HL-60 (cell line): ENCODE measurements at regions not wholly inside any gene's neighbourhood (a gene's known extent, or its start where the extent isn't known, plus 50 kb on each side); places are given as distances from the start of the nearest gene placed in this dataset.

Source experiments
- DNase-seq, 2 experiments: peaks; one replicate each; pipeline ENCODE4 v3.0.0-alpha.2; 2010 to 2020; ENCODE audit warnings: low read depth in 1 of 2, low spot score in 1 of 2
- H3K27ac ChIP-seq: fragments of 250-450 bp; sonication (Bioruptor Pico); replicated peaks from 2 replicates; pipeline ENCODE4 v1.5.1; 2020; ENCODE audit warnings: mild to moderate bottlenecking, moderate library complexity
- H3K27me3 ChIP-seq: fragments of 250-450 bp; sonication (Bioruptor Pico); 2 replicates; pipeline ENCODE4 v1.5.1; 2021; ENCODE audit warnings: mild to moderate bottlenecking, moderate library complexity; ENCODE audit not compliant: insufficient read depth, poor library complexity, severe bottlenecking
- H3K4me3 ChIP-seq: replicated peaks from 2 replicates; pipeline ENCODE4 v1.5.1; 2011; ENCODE audit warnings: mild to moderate bottlenecking, control low read depth, low read length; ENCODE audit not compliant: insufficient read depth
- CTCF ChIP-seq: IDR thresholded peaks from one replicate; pipeline ENCODE4 v1.5.1; 2011; ENCODE audit warnings: low read length, control low read depth, inconsistent platforms; ENCODE audit not compliant: insufficient read depth
- GABPA ChIP-seq: IDR thresholded peaks from 2 replicates; pipeline ENCODE4 v1.6.1; 2012; ENCODE audit warnings: low read depth
- POLR2AphosphoS5 ChIP-seq: IDR thresholded peaks from 2 replicates; pipeline ENCODE4 v1.6.1; 2012; ENCODE audit warnings: low read depth
- REST ChIP-seq: IDR thresholded peaks from 2 replicates; pipeline ENCODE4 v1.6.1; 2012; ENCODE audit warnings: low read depth; ENCODE audit not compliant: insufficient replicate concordance
- SPI1 ChIP-seq: IDR thresholded peaks from 2 replicates; pipeline ENCODE4 v1.6.1; 2012; ENCODE audit warnings: low read depth, mild to moderate bottlenecking, borderline replicate concordance

- Histone ChIP-seq H3K27me3 (no peaks in the 10 kb centered on the region), H3K4me3 (no peak overlapping the region), H3K27ac (no peak overlapping the region)
- DNase-seq = no peak
- TF ChIP-seq GABPA (no peak), REST (no peak), POLR2AphosphoS5 (no peak), CTCF (no peak), SPI1 (no peak)
These were observed 50.3 kb upstream of the TMC1 start for GRCh38 chr9:72471096-72471495.

GRCh38 chr9:72467766-72468738 lies 53.4 kb upstream of the TMC1 start:
- no peak for DNase-seq
- no peaks in the 10 kb centered on the region for H3K27me3 ChIP-seq
- TF ChIP-seq GABPA (no peak), CTCF (no peak), SPI1 (no peak), REST (no peak), POLR2AphosphoS5 (no peak)
- no peak overlapping the region for H3K4me3 ChIP-seq
- H3K27ac ChIP-seq = no peak overlapping the region

GRCh38 chr9:72465593-72465984 lies 55.8 kb upstream of the TMC1 start:
- no peak overlapping the region for H3K27ac ChIP-seq

More at GRCh38 chr9:72465593-72465984, 55.8 kb upstream of the TMC1 start:
- no peak for DNase-seq
- no peaks in the 10 kb centered on the region for H3K27me3 ChIP-seq
- TF ChIP-seq CTCF = no peak
- H3K4me3 ChIP-seq = no peak overlapping the region
